NCI-H526 (cell line): ENCODE measurements at regions not wholly inside any gene's neighbourhood (a gene's known extent, or its start where the extent isn't known, plus 50 kb on each side); places are given as distances from the start of the nearest gene placed in this dataset.
"Not testable (repeated sequence)": the region's sequence is repeated elsewhere in the genome, so short reads cannot be mapped to it uniquely, and the experiment has no call there.

Experiments used
- DNase-seq, 2 experiments: peaks; one replicate each; lab custom pipeline; 2025; lab: John Stamatoyannopoulos, UW

- no peak for DNase-seq
These were observed 385.2 kb upstream of the SEMA6A start for GRCh38 chr5:116959843-116960242.

- no peak for DNase-seq
These were observed 378.8 kb upstream of the SEMA6A start for GRCh38 chr5:116953251-116953930.

GRCh38 chr5:116951219-116951618 is 376.6 kb upstream of the SEMA6A start:
- no peak for DNase-seq

GRCh38 chr5:116947691-116948528 is 373.3 kb upstream of the SEMA6A start:
- peak; percentile 59 to 75 for DNase-seq

- not testable (repeated sequence) for DNase-seq
These were observed 371.2 kb upstream of the SEMA6A start for GRCh38 chr5:116945613-116946382.

GRCh38 chr5:116944183-116944582 is 369.6 kb upstream of the SEMA6A start:
- peak in 1 of 2 experiments; percentile 32 for DNase-seq

- no peak for DNase-seq
These were observed 368.0 kb upstream of the SEMA6A start for GRCh38 chr5:116942622-116943021.

GRCh38 chr5:116939641-116940040 is 365.0 kb upstream of the SEMA6A start:
- DNase-seq = no peak

GRCh38 chr5:116938488-116938887 is 363.9 kb upstream of the SEMA6A start:
- DNase-seq = no peak

GRCh38 chr5:116935561-116936162 is 361.0 kb upstream of the SEMA6A start:
- no peak for DNase-seq

GRCh38 chr5:116930616-116931015 is 356.0 kb upstream of the SEMA6A start:
- DNase-seq = no peak

GRCh38 chr5:116923344-116923743 is 348.7 kb upstream of the SEMA6A start:
- DNase-seq = no peak

GRCh38 chr5:116922532-116922931 is 347.9 kb upstream of the SEMA6A start:
- DNase-seq = no peak

- no peak for DNase-seq
These were observed 340.4 kb upstream of the SEMA6A start for GRCh38 chr5:116914869-116915504.

- DNase-seq = no peak
These were observed 337.6 kb upstream of the SEMA6A start for GRCh38 chr5:116912221-116912620.

- DNase-seq = no peak
These were observed 336.5 kb upstream of the SEMA6A start for GRCh38 chr5:116911074-116911473.

- peak in 1 of 2 experiments; percentile 3 for DNase-seq
These were observed 333.9 kb upstream of the SEMA6A start for GRCh38 chr5:116908537-116908936.

GRCh38 chr5:116905885-116906284 is 331.3 kb upstream of the SEMA6A start:
- no peak for DNase-seq

- no peak for DNase-seq
These were observed 326.2 kb upstream of the SEMA6A start for GRCh38 chr5:116900793-116901192.

GRCh38 chr5:116898917-116899316 is 324.3 kb upstream of the SEMA6A start:
- no peak for DNase-seq

GRCh38 chr5:116897291-116897690 is 322.7 kb upstream of the SEMA6A start:
- DNase-seq = no peak

- DNase-seq = no peak
These were observed 321.4 kb upstream of the SEMA6A start for GRCh38 chr5:116896001-116896400.
